K562 (cell line): ENCODE measurements at regions not wholly inside any gene's neighbourhood (a gene's known extent, or its start where the extent isn't known, plus 50 kb on each side); places are given as distances from the start of the nearest gene placed in this dataset.
"Not testable (repeated sequence)": the region's sequence is repeated elsewhere in the genome, so short reads cannot be mapped to it uniquely, and the experiment has no call there.

Source experiments
- ATAC-seq: fragments of 200-7000 bp; cut with Tn5 transposase; 3 replicates; pipeline ENCODE4 v1.9.1; 2020; ENCODE audit warnings: moderate library complexity
- BruUV-seq: library from RNA; stranded (reverse); fragments of 400-500 nt; replicated peaks from 2 replicates; lab custom pipeline; 2021; lab: Mats Ljungman, UMichigan
- CTCF ChIA-PET: fragments of 300-600 bp; formaldehyde crosslinking; extraction: SDS; loops from one replicate; lab custom pipeline; 2021; ENCODE audit warnings: low intra/inter-chr PET ratio; lab: Yijun Ruan, JAX
- POLR2A ChIA-PET: fragments of 300-600, 350-650 bp; sonication (Branson Sonifier 250); formaldehyde crosslinking; extraction: SDS; loops from one replicate; lab custom pipeline; 2021; ENCODE audit warnings: antibody characterized with exemption, inconsistent platforms; lab: Yijun Ruan, JAX
- DNase-seq, 4 experiments: peaks; one replicate each; pipeline versions ENCODE4 v3.0.0 to v3.0.0-alpha.2; 2011 to 2018; ENCODE audit warnings: low spot score in 3 of 4, mixed read lengths in 3 of 4; ENCODE audit errors: extremely low read depth in 1 of 4
- FAIRE-seq: peaks from 2 replicates; lab custom pipeline; 2011; peaks lifted over from hg19 to GRCh38; lab: Jason Lieb, UNC
- H2AFZ ChIP-seq: 2 replicates; pipeline ENCODE4 v1.6.0; 2011; ENCODE audit warnings: low read depth, low read length, control low read depth, inconsistent platforms
- H3K27ac ChIP-seq: fragments of 200-600 bp; 3 replicates; pipeline ENCODE4 v1.8.0; 2011; ENCODE audit warnings: low read depth, mild to moderate bottlenecking, control low read depth, inconsistent platforms, low read length, moderate library complexity, mixed read lengths; ENCODE audit errors: extremely low read depth
- H3K27me3 ChIP-seq, 2 experiments: fragments of 300-600 bp in 1 of 2; 2 replicates in 1 of 2; 3 replicates in 1 of 2; pipeline versions ENCODE4 v1.6.0 to v1.8.0; 2011; ENCODE audit warnings: inconsistent platforms in 2 of 2, low read length in 2 of 2, mild to moderate bottlenecking in 1 of 2, mixed read lengths in 1 of 2, moderate library complexity in 1 of 2; ENCODE audit not compliant: control insufficient read depth in 2 of 2, insufficient read depth in 2 of 2
- H3K36me3 ChIP-seq: fragments of 300-600 bp; 3 replicates; pipeline ENCODE4 v1.8.0; 2011; ENCODE audit warnings: mild to moderate bottlenecking, low read length, inconsistent platforms; ENCODE audit not compliant: control insufficient read depth, insufficient read depth
- H3K4me1 ChIP-seq, 2 experiments: fragments of 200-600 bp in 1 of 2; replicated peaks in 1 of 2; 2 replicates in 1 of 2; 3 replicates in 1 of 2; pipeline versions ENCODE4 v1.5.1 to v1.8.0; 2011; ENCODE audit warnings: inconsistent platforms in 2 of 2, low read length in 2 of 2, mild to moderate bottlenecking in 1 of 2, mixed read lengths in 1 of 2, moderate library complexity in 1 of 2; ENCODE audit not compliant: control insufficient read depth in 2 of 2, insufficient read depth in 2 of 2
- H3K4me2 ChIP-seq: 2 replicates; pipeline ENCODE4 v1.6.1; 2011; ENCODE audit warnings: low read length, control low read depth, inconsistent platforms, mixed read lengths; ENCODE audit not compliant: insufficient read depth
- H3K4me3 ChIP-seq: fragments of 200-600 bp; sonication (generic), shearing (Covaris generic); 2 replicates; pipeline ENCODE4 v1.5.1; 2016; ENCODE audit warnings: control low read depth, inconsistent platforms
- H3K79me2 ChIP-seq: fragments of 200-600 bp; 3 replicates; pipeline ENCODE4 v1.8.0; 2011; ENCODE audit warnings: low read length, inconsistent platforms; ENCODE audit not compliant: control insufficient read depth, insufficient read depth
- H3K9ac ChIP-seq, 2 experiments: 2 replicates each; pipeline versions ENCODE4 v1.6.0 to v1.6.1; 2011; ENCODE audit warnings: low read depth in 2 of 2, low read length in 2 of 2, control low read depth in 1 of 2, inconsistent platforms in 1 of 2, mild to moderate bottlenecking in 1 of 2, mixed read lengths in 1 of 2; ENCODE audit not compliant: insufficient read depth in 1 of 2
- H3K9me1 ChIP-seq: one replicate; pipeline ENCODE4 v1.6.0; 2011; ENCODE audit warnings: inconsistent platforms, mild to moderate bottlenecking, low read length, moderate library complexity; ENCODE audit not compliant: control insufficient read depth, insufficient read depth
- H3K9me3 ChIP-seq: replicated peaks from 2 replicates; pipeline ENCODE4 v1.5.1; 2011; ENCODE audit warnings: low read depth, low read length, inconsistent platforms; ENCODE audit not compliant: control insufficient read depth, insufficient read depth
- H4K20me1 ChIP-seq: replicated peaks from 2 replicates; pipeline ENCODE4 v1.6.1; 2011; ENCODE audit warnings: low read length, inconsistent platforms, mixed read lengths; ENCODE audit not compliant: control insufficient read depth, insufficient read depth
- CBX3 ChIP-seq, 2 experiments: IDR thresholded peaks; 1 replicate in 1 of 2; 2 replicates in 1 of 2; pipeline ENCODE4 v1.6.1; 2012; ENCODE audit warnings: inconsistent platforms in 2 of 2, low read length in 2 of 2, borderline replicate concordance in 1 of 2, control low read depth in 1 of 2
- EP300 ChIP-seq: IDR thresholded peaks from 2 replicates; pipeline ENCODE4 v1.6.1; 2012; ENCODE audit warnings: low read length, improper control_type of control experiment
- FIP1L1 ChIP-seq: fragments of 200-400 bp; formaldehyde crosslinking; IDR thresholded peaks from 2 replicates; pipeline ENCODE4 v1.6.1; 2018; ENCODE audit warnings: mild to moderate bottlenecking, low read depth, low read length; ENCODE audit not compliant: poor library complexity, severe bottlenecking
- GATA2 ChIP-seq: sonication (generic); formaldehyde crosslinking; IDR thresholded peaks from 2 replicates; pipeline ENCODE4 v1.4.0; 2020; ENCODE audit warnings: mild to moderate bottlenecking, missing genetic modification reagents
- HCFC1 ChIP-seq: IDR thresholded peaks from 2 replicates; pipeline ENCODE4 v1.6.1; 2012; ENCODE audit warnings: low read depth, low read length, improper control_type of control experiment
- HNRNPH1 ChIP-seq: fragments of 200-400 bp; formaldehyde crosslinking; optimal IDR thresholded peaks from 2 replicates; pipeline ENCODE3; 2017; ENCODE audit warnings: low read depth, mild to moderate bottlenecking, low read length, moderate library complexity
- KAT2B ChIP-seq: IDR thresholded peaks from one replicate; pipeline ENCODE4 v1.6.1; 2012; ENCODE audit warnings: low read depth, mild to moderate bottlenecking, control low read depth, inconsistent platforms, low read length, moderate library complexity
- KDM1A ChIP-seq, 2 experiments: fragments of 450-650 bp; IDR thresholded peaks; 2 replicates each; pipeline ENCODE4 v1.6.1; 2016; ENCODE audit warnings: mild to moderate bottlenecking in 2 of 2
- MTF1 ChIP-seq: fragments of 250-450 bp; sonication (Bioruptor Pico); IDR thresholded peaks from 2 replicates; pipeline ENCODE4 v1.9.0; 2021; ENCODE audit warnings: moderate library complexity, mild to moderate bottlenecking, inconsistent platforms, borderline replicate concordance
- TGIF2 ChIP-seq: sonication (generic); formaldehyde crosslinking; IDR thresholded peaks from 2 replicates; pipeline ENCODE4 v1.8.1; 2022; ENCODE audit warnings: mild to moderate bottlenecking, missing genetic modification reagents, moderate library complexity
- ZNF175 ChIP-seq: fragments of 200-800 bp; sonication (Bioruptor generic); IDR thresholded peaks from 2 replicates; pipeline ENCODE4 v1.6.1; 2016; ENCODE audit warnings: low read depth, mild to moderate bottlenecking, missing genetic modification characterization, missing compliant biosample characterization
- ZNF3 ChIP-seq: fragments of 250-450 bp; sonication (Bioruptor Pico); IDR thresholded peaks from 2 replicates; pipeline ENCODE4 v1.5.0; 2021; ENCODE audit warnings: mild to moderate bottlenecking, moderate library complexity
- ZNF41 ChIP-seq: fragments of 250-450 bp; sonication (Bioruptor Pico); conservative IDR thresholded peaks from 2 replicates; pipeline ENCODE4 v1.4.0; 2020; ENCODE audit warnings: mild to moderate bottlenecking
- WGBS: fragments of 100-300 bp; shearing (Covaris generic); methylation state at CpG from one replicate; pipeline ENCODE4 v1.1.6; 2016; ENCODE audit warnings: low coverage, mixed read lengths; ENCODE audit not compliant: insufficient coverage; ENCODE audit errors: missing lambda C conversion rate; 5-methylcytosine and 5-hydroxymethylcytosine counted together
- in situ Hi-C: fragments of 300-500 bp; cut with MboI; formaldehyde crosslinking; loops from 4 replicates; pipeline ENCODE4 v1.15.0; 2018; ENCODE audit warnings: inconsistent platforms, mixed read lengths
- intact Hi-C: fragments of 100-400 bp; cut with micrococcal nuclease; formaldehyde crosslinking; loops from 2 replicates; pipeline ENCODE4 v1.14.2; 2022
- TF ChIP-seq, protein P1 (sequence below): fragments of 450-650 bp; formaldehyde crosslinking; IDR thresholded peaks from 2 replicates; pipeline ENCODE4 v1.4.0; 2020; ENCODE audit warnings: mild to moderate bottlenecking, moderate library complexity

DNA sequence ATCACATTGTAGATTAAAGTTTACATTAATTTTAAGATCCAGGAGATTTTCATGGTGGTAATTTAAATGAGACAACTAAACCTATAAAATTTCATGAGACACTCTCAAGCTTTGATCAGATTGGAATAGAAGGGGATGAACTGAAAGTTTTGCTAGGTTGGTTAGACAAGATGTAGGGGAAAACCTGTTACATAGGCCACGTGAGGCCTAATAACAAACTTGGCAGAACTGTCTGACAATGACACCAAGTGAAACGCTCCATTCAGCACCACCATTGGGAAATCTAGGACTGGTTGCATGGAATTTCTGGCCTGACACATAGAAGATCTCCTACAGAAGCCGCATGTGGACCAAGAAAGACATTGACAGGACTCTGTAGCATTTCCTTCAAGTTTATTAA lies 87.8 kb upstream of the SLC39A10 start:
- CTCF ChIA-PET: no interaction called here
- in situ Hi-C loops (no loop called here), intact Hi-C loops (no loop called here)
- TF ChIP-seq KDM1A (IDR thresholded peaks at IDR 0.05) (no peak), TGIF2 (CRISPR knock-in tag) (no peak), HNRNPH1 (no peak), KAT2B (no peak), CBX3 (IDR thresholded peaks at IDR 0.05; ENCODE audit: borderline replicate concordance in 1 of 2, low read length in 2 of 2) (no peak), FIP1L1 (no peak), ZNF3 (CRISPR knock-in tag) (no peak), MTF1 (CRISPR knock-in tag) (no peak), EP300 (no peak), GATA2 (no peak), HCFC1 (no peak), ZNF41 (CRISPR knock-in tag) (no peak), ZNF175 (CRISPR knock-in tag) (no peak)
- TF ChIP-seq, protein P1, sequence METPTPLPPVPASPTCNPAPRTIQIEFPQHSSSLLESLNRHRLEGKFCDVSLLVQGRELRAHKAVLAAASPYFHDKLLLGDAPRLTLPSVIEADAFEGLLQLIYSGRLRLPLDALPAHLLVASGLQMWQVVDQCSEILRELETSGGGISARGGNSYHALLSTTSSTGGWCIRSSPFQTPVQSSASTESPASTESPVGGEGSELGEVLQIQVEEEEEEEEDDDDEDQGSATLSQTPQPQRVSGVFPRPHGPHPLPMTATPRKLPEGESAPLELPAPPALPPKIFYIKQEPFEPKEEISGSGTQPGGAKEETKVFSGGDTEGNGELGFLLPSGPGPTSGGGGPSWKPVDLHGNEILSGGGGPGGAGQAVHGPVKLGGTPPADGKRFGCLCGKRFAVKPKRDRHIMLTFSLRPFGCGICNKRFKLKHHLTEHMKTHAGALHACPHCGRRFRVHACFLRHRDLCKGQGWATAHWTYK (CRISPR knock-in tag): no peak
- Histone ChIP-seq H3K4me1 (peaks cover 0 to 5% of the 10 kb centered on the region in 2 experiments; a peak in 2 of 5 replicates), H2AFZ (no peak overlapping the region), H3K27ac (no peak overlapping the region), H3K9me3 (no peaks in the 10 kb centered on the region), H3K79me2 (no peaks in the 10 kb centered on the region), H3K36me3 (no peaks in the 10 kb centered on the region), H3K4me3 (no peak overlapping the region), H3K9ac (no peak overlapping the region), H3K4me2 (no peak overlapping the region), H3K27me3 (no peaks in the 10 kb centered on the region), H3K9me1 (no peaks in the 10 kb centered on the region), H4K20me1 (no peaks in the 10 kb centered on the region)
- FAIRE-seq (no peak), DNase-seq (no peak), ATAC-seq (no peak)
- WGBS: 63% methylated on average over 3 of the region's 3 CpGs
- no TSS peak for BruUV-seq
- POLR2A ChIA-PET: interaction anchor here (0.9 kb wide), 1 partner anchor 14 kb away, joined by 4 read pairs; no protein-coding TSS in a partner anchor

DNA sequence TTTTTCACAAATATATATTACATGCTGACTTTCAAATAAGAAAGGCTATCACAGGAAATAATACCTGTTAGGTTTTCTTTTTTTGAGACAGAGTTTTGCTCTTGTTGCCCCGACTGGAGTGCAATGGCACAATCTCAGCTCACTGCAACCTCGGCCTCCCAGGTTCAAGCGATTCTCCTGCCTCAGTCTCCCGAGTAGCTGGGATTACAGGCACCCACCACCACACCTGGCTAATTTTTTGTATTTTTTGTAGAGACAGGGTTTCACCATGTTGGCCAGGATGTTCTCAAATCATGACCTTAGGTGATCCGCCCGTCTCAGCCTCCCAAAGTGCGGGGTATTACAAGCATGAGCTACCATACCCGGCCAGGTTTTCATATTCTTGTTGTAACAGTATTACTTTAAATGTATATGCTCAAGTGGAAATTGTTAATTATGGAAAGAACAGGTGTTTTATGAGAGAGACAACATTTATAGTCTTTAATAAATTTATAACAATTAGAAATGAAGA lies 92.3 kb upstream of the SLC39A10 start:
- H3K9me1 ChIP-seq, in situ Hi-C loops, H4K20me1 ChIP-seq, H3K4me2 ChIP-seq, ATAC-seq, H3K79me2 ChIP-seq, CTCF ChIA-PET, H3K36me3 ChIP-seq, H3K27ac ChIP-seq, FAIRE-seq, H2AFZ ChIP-seq, intact Hi-C loops, DNase-seq, POLR2A ChIA-PET, BruUV-seq, H3K9me3 ChIP-seq, H3K9ac ChIP-seq, H3K27me3 ChIP-seq, H3K4me3 ChIP-seq: not testable (repeated sequence)
- WGBS: 92% methylated on average over 4 of the region's 8 CpGs
- peaks cover 7 to 17% of the 10 kb centered on the region in 2 experiments; a peak in 3 of 5 replicates for H3K4me1 ChIP-seq
